HG03378 (cell line): ENCODE measurements at regions not wholly inside any gene's neighbourhood (a gene's known extent, or its start where the extent isn't known, plus 50 kb on each side); places are given as distances from the start of the nearest gene placed in this dataset.

Experiments
- ATAC-seq: cut with Tn5 transposase; IDR thresholded peaks from one replicate; pipeline ENCODE4 v1.9.1; 2021; ENCODE audit warnings: mild to moderate bottlenecking, moderate library complexity; ENCODE audit not compliant: unreplicated experiment

DNA sequence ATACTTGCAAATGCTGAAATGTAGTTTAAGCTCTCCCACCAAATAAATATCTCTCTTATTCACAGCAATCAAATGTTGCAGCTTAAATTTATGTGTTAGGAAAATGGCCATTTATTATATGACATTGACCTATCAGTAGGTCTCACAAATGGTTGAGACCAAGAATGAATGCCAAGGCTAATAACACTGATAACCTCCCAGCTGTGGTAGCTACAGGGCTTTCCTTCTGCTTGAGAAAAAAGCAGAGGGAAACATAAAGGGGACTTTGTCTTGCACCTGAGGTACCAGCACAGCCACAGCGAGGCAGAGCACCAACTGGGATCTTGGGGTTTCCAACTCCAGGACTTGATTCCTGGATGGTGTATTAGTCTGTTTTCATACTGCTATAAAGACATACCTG, 73.1 kb upstream of the TTC14 start:
- no peak for ATAC-seq

DNA sequence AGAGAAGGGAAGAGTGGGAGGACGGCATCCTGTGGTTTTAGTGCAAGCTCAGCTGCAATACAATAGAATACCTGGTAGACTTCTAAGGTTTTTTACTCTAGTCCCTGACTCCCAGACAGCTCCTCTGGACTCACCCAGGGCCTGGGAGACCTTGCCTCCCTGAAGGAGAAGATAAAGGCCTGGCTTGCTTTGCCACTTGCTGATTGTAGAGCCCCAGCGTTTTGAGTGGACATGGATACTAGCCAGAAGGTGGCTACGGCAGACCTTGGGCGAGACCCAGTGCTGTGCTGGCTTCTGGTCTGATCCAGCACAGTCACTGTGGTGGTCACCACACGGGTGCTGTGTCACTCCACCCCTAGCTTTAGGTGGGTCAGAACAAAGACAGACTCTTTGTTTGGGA, 72.2 kb upstream of the TTC14 start:
- no peak for ATAC-seq

DNA sequence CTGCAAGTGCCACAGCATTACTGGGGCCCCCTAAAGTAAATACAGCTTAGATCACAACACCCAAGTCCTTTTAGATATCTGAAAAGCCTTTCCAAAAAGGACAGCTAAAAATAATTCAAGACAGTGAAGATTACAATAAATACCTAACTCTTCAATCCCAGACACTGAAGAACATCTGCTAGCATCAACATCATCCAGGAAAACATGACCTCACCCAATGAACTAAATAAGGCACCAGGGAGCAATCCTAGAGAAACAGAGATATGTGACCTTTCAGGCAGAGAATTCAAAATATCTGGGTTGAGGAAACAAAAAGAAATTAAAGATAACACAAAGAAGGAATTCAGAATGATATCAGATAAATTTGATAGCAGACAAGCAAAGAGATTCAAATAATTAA, 71.7 kb upstream of the TTC14 start:
- no peak for ATAC-seq

DNA sequence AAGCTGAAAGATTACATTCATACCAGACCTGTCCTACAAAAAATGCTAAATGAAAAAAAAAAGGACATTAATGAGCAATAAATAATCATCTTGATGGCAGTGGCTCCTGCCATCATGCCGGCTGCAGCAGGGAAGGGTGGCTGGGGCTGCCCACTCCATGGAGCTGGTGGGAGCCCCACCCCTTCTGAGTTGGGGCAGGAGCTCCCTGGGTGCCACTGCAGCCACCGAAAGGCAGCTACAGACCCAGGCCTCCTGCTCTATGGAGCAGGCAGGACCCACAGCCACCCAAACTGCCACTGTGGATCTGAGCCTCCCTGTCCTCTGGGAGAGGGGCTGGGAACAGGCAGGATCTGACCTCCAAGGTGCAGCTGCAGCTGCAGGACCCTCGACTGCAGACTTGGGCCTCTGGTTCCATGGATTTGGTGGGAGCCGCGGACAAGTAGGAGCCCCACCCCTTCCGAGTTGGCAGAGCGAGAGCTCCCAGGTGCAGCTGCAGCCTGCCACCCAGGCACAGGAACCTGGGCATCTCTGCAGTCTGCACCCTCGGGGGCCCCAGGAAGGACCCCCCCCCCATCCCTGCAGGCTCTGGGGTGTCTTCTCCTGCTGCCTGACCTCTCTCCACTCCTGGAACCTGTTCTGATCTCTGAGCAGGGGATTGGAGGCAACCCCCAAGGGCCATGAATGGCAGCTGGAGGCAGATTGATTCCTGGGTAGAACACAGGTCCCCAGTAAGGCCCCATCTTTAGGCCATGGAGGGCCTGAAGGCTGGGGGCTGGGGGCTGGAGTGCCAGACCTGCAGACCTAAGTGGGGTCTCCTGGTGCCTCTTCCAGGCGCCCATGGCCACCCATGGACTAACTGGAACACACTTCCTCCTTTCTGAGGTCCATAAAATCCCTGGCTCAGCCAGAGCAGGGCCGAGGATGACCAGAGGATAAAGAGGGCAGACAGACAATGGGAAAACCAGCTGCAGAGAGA, 70.4 kb upstream of the TTC14 start:
- no peak for ATAC-seq

DNA sequence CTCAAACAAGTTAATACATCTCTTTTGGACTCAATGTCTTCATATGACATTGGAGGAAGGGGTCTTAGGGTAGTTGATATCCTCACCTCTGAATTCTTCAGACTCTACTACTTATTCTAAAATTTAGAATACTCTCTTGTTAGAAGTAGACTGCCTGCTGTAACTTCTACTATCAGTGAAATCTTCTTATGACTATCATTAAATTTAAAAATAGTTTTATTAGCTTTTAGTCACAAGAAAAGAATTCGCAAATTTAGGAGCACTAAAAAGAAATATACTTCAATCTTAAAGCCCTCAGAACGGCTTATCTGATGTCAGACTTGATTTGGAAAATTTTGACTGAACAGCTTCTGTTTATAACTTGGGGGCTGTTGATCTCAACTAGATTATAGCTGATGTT, 67.1 kb upstream of the TTC14 start:
- ATAC-seq = no peak

DNA sequence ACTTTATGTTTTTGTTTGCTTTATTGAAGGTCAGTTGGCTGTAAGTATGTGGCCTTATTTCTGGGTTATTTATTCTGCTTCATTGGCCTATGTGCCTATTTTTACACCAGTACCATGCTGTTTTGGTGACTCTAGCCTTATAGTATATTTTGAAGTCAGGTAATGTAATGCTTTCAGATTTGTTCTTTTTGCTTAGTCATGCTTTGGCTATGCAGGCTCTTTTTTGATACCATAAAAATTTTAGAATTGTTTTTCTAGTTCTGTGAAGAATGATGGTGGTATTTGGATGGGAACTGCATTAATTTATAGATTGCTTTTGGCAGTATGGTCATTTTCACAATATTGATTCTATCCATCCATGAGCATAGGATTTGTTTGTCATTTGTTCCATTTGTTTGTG, 63.5 kb upstream of the TTC14 start:
- no peak for ATAC-seq

DNA sequence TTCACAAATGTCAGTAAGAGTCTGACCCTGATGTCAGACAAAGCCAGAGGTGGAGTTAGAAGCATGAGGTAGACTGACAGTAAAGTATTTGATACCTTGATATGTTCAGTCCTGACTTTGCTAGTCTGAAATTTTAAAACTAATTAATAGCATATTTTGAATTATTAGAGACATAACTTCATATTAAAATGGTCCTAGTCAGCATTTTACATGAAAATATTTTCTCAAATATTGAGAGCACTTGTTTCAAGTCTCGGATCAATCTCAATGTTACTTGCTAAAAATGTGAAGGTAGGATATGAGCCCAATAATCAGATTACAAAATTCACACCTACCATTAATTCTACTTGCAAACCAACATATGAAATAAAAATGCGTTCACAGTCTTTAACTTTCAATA, 58.1 kb upstream of the TTC14 start:
- ATAC-seq = no peak

DNA sequence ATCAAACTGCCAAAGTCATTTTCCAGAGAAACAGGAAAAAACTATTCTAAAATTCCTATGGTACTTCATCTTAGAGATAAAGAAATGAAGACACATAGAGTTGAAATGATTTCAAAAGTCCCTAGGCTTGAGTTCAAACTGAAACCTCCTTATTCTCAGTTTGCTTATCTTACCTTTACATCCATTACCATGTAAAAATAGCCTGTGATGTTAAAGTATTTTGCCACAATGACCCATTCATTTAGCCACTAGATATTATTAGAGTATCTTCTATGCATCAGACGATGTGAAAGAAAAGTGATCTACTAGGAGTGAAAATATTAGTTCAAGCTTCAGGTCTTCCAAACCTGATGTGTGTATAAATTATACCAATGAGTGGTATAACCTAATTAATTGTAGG, 55.1 kb upstream of the TTC14 start:
- ATAC-seq = no peak

DNA sequence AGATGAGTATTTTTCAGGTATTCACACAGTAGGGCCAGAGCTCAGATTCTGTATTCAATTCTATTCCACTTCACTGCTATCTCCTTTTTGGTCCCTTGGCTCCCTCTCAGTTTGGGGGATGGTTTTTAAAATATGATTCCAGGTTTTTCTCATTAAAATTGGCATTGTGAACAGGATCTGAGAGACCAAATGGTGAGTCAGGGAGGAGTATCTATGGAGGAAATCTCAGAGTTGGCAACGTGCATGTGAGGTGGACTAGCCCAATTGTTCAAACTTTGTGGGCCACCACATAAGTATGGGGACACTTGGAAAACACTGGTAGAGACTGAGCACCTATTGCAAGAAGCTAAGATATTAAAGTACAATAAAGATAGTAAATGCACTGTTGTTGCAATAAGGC, 53.9 kb upstream of the TTC14 start:
- no peak for ATAC-seq
